HG03039 (cell line): ENCODE measurements at regions not wholly inside any gene's neighbourhood (a gene's known extent, or its start where the extent isn't known, plus 50 kb on each side); places are given as distances from the start of the nearest gene placed in this dataset.
A peak's percentile ranks its signal among the peaks of the same experiment; 100 is the strongest.

Experiments
- ATAC-seq: cut with Tn5 transposase; IDR thresholded peaks from one replicate; pipeline ENCODE4 v1.9.1; 2021; ENCODE audit warnings: mild to moderate bottlenecking, moderate library complexity; ENCODE audit not compliant: unreplicated experiment

DNA sequence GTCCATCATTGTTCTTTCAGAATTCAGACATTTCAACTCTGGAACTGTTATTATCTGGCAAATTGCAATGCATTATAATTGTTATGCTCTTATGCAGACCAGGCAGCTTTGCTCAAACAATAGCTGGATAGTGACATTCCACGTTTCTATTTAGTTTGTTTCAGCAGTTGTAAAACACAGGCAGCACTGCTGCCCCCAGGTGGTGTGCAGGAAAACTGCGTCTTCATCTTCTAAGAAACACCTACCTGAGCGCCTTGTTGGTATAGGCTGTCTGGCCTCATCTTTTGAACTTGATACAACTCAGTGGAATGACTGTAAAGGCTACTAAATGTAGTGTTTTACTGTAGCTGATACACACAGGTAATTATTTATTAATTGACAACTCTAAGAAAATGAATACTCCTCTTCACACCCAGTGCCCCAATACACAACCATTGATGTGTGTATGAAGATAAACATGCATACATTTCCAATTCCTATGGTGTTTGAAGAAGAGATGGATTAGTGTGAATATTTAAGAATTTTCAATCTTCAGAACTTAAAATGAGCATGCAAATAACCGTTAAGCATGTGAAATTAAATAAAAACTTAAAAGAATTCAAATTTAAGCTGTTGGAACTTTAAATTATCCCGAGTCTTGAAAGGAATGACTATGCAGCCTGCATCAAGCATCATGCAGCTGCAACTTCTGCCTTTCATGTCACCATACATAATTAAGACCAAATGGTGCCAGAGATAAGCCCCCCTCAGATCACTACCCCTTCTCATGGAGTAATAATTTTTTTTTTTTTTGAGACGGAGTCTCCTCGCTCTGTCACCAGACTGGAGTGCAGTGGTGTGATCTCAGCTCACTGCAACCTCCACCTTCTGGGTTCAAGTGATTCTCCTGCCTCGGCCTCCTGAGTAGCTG is 85.6 kb downstream of the CD8B2 start:
- no peak for ATAC-seq

GRCh38 chr2:106573773-106574172 is 86.6 kb downstream of the CD8B2 start:
- no peak for ATAC-seq

DNA sequence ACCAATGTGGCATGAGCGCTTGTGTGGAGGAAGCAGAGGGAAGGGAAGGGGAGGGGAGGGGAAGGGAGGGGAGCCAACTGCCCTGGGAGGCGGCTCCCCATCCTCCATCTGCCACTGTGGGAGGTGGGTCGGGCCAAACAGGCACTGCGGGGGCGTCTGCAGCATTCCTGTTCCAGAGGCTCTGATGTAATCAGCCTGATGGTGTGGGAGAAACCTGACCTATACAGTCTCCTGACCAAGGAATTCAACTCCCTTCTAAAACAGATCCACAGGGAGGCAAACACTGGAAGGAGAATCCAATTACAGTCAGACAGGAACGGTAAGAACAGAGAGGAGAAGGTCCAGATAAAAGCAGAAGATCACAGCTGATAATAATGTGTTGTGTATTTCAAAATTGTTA is 88.8 kb downstream of the CD8B2 start:
- ATAC-seq = no peak

GRCh38 chr2:106577255-106577651 is 90.1 kb downstream of the CD8B2 start:
- ATAC-seq = no peak

- no peak for ATAC-seq
Measured at GRCh38 chr2:106579750-106580197, 92.6 kb downstream of the CD8B2 start.

DNA sequence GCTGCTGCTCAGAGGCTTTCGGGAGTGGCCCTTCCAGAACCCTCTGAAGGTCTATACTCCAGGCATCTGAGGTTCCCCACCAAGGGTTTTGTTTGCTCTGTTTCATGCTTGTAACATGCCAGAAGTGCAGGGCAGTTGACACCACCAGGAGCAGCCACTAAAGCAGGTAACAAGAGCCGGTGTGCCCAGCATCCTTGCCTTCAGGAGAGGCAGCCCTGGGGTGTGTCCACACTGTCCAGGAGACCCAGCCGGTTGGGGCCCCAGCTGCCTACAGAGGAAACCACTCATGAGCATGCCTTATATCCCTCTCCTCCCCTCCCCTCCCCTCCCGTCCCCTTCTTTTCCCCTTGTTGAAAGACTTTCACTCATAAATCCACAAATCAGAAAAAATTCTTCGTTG is 93.1 kb downstream of the CD8B2 start:
- no peak for ATAC-seq

DNA sequence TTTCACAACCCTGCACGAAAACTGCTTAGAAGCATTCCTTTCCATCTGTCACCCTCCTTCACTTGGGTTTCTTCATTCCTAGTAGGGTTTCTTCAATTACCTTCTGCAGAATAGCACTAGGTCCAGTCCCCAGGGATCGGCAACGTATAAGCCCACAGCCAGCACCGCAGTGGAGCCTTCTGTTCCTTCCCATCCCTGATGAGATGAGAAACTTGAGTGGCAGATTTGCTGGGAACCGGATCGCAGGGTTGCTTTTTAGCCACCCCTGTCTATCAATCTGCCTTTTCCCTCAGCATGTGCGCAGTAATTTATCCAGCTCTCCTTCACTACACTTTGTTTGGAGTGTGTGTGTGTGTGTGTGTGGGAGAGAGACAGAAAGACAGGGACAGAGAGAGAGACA is 94.2 kb downstream of the CD8B2 start:
- ATAC-seq = no peak

- ATAC-seq = no peak
Measured at GRCh38 chr2:106581755-106582147, 94.6 kb downstream of the CD8B2 start.

DNA sequence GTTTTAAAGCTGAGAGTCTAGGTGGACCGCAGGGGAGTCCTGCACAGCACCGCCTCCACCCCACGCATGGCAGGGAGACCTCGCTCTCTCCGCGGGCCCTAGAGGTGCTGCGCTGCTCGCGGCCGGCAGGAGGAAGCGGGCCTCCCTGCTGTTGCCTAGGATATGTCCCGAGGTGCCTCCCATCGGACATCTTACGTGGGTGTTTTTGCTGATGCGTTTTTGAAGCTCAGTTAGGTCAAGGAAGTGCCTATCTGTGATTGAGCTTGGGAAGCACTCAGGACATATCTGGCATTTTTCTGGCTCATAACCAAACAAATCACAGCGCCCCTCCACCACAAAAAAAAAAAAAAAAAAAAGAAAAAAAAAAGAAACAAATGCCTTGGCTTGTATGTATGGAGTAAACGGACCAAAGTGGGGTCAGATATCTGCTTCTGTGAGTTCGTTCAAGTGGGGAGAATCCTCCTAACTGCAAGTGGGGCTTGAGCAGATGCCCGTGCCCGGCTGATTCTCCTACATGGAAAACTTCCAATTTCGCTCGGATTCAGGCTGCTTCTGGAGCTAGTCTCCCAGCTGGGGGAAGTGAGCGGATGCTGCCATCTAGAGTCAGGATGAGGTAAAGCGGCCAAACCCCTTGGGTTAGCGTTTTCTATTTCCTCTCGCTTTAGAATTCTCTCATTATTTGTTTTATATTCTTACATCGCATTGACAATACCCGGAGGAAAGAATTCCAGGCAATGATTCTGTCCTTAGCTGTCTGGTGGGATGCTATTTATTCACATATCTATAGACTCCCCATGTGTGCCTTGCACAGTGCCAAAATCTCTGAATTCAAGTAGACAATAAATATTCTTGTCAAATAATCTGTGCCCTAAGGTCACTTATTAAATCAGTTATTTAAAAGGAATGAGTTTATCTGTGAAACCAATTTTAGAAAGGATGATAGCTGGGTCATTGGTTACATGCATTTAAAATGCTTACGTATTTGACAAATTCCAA is 95.3 kb downstream of the CD8B2 start:
- ATAC-seq = peak; percentile 56

DNA sequence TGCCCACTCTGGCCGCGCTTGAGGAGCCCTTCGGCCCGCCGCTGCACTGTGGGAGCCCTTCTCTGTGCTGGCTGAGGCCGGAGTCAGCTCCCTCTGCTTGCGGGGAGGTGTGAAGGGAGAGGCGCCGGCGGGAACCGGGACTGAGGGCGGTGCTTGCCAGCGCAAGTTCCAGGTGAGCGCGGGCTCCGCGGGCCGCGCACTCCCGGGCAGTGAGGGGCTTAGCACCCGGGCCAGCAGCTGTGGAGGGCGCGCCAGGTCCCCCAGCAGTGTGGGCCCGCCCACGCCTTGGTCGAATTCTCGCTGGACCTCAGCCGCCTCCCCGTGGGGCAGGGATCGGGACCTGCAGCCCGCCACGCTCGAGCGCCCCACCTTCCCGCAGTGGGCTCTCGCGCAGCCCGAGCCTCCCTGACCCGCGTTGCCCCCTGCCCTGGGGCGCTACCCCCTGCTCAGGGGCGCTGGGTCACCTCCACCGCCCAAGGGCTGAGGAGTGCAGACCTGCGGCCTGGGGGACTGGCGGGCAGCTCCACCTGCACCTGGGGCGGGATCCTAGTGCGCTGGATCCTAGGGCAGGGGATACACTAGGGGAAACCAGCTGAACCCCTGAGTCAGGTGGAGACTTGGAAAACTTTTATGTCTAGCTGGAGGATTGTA is 97.3 kb downstream of the CD8B2 start:
- ATAC-seq = no peak

DNA sequence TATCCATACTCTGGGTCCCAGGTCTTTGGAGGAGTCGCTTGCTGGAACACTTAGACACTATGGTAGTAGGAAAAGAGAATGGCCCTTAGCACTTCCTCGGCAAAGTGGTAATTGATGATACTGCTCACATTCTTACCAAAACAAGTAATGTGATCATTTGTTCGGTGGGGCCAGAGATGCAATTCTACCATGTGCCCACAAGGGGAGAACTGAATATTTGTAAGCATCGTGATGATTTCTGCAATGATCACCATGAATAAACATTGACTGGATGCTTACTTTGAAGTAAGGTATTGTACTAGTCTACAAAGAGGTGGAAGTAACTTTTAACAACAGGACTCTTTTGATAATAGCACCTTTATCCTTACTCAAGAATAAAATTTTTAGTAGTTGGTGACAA is 109.7 kb downstream of the CD8B2 start:
- no peak for ATAC-seq

- no peak for ATAC-seq
Measured at GRCh38 chr2:106599540-106599939, 112.4 kb downstream of the CD8B2 start.

- no peak for ATAC-seq
Measured at GRCh38 chr2:106602042-106602441, 114.9 kb downstream of the CD8B2 start.

- ATAC-seq = no peak
Measured at GRCh38 chr2:106606652-106607051, 119.5 kb downstream of the CD8B2 start.

GRCh38 chr2:106607371-106607770 is 120.2 kb downstream of the CD8B2 start:
- no peak for ATAC-seq

GRCh38 chr2:106609780-106610179 is 122.6 kb downstream of the CD8B2 start:
- ATAC-seq = no peak

GRCh38 chr2:106614511-106615291 is 127.5 kb downstream of the CD8B2 start:
- ATAC-seq = no peak

- no peak for ATAC-seq
Measured at GRCh38 chr2:106618614-106619013, 131.4 kb downstream of the CD8B2 start.

- ATAC-seq = no peak
Measured at GRCh38 chr2:106623456-106623855, 136.3 kb downstream of the CD8B2 start.

GRCh38 chr2:106624787-106625380 is 137.7 kb downstream of the CD8B2 start:
- ATAC-seq = no peak
